Right renal cortex interstitium (tissue), 3 donors: ENCODE measurements at regions not wholly inside any gene's neighbourhood (a gene's known extent, or its start where the extent isn't known, plus 50 kb on each side); places are given as distances from the start of the nearest gene placed in this dataset.
"Not testable (repeated sequence)": the region's sequence is repeated elsewhere in the genome, so short reads cannot be mapped to it uniquely, and the experiment has no call there.

Experiments used
- DNase-seq, 3 donors: peaks; one replicate each; pipeline ENCODE4 v3.0.0-alpha.2; 2013; ENCODE audit warnings: low read depth in 3 of 3, low spot score in 2 of 3

DNA sequence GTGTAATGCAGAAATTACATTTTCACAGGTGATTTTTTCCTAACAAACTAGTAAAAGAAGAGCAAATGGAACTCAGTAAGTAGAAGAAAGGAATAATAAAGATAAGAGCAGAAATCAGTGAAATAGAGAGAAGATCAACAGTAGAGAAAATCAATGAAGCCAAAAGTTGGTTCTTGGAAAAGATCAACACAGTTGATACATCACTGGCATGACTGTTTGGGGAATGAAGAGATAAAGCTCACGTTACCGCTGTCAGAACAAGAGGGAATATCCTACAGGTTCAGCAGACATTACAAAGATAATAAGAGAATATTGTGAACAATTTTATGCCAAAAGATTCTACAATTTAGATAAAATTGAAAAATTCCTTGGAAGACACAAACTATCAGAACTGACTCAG is 146.4 kb downstream of the ACTR3B start:
- DNase-seq: no peak

DNA sequence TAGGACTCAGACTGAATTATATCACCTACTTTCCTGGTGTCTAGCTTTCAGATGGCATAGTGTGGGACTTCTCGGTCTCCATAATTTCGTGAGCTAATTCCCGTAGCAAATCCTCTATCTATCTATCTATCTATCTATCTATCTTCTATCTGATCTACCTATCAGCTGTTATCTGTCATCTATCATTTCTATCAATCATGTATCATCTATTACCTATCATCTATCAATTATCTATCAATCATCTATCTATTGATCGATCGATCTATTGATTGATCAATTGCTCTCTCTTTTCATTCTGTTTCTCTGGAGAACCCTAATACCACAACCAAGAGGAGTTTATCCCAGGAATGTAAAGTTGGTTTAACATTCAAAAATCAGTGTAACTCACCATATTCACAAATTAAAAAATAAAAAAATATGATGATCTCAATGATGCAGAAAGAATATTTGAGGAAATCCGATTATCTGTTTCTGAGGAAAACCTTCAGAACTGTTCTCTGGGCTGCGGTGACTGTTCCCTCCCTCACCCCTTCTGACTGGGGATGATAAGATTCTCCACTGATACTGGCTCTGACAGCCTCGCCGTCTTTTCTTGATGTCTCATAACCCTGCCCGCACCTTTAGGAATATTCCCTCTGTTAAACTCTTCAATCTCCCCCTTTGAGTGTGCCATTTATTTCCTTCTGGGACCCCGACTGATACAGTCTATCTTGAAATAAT is 147.7 kb downstream of the ACTR3B start:
- no peak for DNase-seq

DNA sequence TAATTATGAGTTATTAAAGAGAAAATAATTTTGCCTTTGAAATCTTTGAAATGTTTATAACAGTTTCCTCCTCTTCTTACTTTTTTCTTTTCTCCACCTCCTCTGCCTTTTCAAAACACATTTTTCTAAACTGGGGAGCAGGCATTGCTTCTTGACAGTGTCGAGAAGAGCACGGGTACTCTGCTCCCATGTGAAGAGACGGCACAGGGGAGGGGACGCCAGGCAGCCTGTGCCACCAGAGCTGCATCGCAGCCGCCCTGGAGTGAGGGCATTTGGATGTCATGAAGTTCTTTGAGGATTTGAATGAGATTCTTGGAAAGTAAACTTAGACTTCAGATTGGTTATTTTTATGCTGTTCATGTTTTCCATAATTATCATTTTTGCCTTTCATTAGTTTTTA is 149.7 kb downstream of the ACTR3B start:
- no peak for DNase-seq

DNA sequence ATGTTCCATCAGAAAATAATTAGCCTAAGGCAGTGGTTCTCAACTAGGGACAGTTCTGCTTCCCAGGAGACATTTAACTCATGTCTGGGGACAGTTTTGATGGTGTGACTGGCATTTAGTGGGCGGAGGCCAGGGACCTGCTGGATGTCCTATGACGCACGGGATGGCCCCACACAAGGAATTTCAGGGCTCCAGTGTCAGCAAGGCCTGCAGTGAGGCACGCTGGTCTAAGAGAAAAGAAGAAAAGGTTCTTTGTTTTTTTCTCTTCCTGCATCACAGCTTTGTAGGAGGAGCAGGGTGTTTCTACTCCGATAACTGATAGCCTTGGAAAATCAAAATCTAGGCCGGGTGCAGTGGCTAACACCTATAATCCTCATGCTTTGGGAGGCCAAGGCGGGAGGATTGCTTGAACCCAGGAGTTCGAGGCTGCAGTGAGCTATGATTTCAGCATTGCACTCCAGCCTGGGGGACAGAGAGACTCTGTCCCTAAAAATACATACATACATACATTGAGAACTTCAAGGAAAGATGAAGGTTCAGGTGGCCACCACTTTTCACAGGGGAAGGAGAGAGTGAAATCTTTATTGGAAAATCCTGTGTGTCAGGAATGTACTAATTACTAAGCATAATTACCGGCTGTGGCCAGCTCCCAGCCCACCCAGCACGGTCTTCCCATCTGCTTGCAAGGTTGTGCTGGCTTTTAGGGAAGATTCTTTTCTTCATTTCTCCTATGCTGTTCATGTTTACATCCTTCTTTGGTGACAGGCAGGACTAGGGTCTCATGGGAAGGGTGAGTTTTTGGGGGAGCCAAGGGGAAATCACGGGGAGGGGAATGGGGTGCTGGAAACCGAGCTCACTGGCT is 150.4 kb downstream of the ACTR3B start:
- DNase-seq: no peak

DNA sequence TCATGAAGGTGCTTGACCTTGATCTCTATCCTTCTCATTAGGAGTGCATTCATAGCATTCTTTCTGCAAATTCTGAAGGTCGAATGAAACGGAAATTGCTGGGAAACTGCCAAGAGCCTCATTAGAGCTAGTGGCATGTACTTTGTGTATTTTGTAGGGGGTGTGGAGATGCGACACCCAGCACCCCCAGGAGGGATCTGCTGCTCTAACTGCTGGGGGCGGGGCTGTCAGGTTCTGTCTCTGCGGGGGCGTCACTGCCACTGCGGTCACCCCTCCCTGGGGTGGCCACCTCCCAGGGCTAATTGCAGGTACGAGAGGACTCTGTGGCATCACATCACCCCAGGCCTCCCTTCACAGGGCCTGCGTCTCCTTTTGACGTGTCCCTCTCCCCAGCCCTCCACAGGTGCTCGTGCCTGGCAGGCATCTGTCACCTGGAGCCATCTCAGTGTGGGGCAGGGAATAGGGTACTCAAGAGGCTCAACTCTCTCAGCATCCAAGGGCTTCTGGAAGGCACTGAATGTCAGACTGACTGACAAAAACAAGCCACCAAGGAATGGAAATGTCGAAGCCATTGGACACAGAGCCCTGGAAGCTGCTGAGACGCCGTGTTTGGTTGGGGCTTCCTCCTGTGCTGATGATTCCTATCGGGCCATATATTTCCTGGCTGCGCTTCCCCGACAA is 151.1 kb downstream of the ACTR3B start:
- no peak for DNase-seq

DNA sequence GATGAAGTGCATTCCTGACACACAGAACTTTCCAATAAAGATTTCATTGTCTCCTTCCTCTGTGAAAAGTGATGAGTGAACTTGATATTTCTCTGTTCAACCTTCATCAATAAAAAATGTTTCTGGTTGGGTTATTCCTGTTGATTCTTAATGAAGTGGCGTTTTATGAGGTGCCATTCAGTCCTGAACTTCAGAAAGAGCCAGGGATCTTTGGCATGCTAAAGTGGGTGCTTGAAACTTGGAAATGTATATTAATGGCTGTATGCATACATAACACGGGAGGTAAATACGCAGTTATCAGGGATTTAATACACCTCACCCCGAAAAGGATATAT is 151.6 kb downstream of the ACTR3B start:
- no peak for DNase-seq

DNA sequence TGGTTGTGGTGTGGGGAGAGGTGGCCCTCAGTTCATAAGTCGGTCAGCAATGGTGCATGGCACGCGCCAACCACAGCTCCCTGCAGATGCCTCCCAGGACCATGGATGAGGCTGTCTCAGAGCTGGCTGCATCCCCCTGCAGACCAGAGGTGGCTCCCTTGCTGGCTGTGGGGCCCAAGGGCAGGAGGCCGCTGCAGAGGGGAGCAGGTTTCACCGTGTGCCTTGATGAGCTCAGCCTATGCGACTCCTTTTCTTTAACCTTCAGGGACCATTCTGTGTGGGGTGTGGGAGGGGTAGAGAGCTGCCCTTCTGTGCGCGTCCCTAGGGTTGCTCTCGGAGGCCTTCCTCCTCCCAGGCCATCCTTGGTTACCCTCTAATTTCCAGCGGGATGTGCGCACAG is 152.4 kb downstream of the ACTR3B start:
- DNase-seq: no peak

DNA sequence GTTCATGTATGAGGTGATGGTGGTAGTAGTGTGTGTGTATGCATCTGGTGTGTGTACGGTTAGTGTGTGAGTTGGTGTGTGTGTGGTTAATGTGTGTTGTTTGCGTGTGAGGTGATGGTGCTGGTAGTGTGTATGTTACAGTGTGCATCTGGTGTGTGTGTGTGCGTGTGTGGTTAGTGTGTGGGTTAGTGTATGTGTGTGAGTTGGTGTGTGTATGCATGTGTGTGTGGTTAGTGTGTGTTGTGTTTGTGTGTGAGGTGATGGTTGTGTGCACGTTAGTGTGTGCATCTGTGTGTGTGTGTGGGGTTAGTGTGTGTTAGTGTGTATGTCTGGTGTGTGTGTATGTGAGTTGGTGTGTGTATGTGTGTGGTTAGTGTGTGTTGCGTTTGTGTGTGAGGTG is 153.0 kb downstream of the ACTR3B start:
- DNase-seq: no peak

DNA sequence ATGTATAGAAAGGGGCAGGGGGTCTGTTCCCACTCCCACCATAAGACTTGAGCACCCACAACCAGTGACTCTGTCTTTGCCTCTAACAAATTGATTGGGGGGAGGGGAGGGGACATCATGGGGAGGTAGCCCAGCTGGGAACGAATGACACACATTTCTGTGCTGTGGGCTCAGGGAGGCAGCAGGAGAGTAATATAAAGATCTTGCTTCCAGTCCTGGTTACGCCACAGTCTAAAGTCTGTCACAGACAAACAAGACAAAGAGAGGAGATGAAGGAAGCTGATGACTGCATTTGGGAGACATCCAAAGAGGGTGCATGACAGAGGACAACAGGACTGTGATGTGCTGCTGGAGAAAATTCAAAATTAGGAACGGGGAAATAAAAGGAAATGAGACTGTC is 153.9 kb downstream of the ACTR3B start:
- DNase-seq: no peak

DNA sequence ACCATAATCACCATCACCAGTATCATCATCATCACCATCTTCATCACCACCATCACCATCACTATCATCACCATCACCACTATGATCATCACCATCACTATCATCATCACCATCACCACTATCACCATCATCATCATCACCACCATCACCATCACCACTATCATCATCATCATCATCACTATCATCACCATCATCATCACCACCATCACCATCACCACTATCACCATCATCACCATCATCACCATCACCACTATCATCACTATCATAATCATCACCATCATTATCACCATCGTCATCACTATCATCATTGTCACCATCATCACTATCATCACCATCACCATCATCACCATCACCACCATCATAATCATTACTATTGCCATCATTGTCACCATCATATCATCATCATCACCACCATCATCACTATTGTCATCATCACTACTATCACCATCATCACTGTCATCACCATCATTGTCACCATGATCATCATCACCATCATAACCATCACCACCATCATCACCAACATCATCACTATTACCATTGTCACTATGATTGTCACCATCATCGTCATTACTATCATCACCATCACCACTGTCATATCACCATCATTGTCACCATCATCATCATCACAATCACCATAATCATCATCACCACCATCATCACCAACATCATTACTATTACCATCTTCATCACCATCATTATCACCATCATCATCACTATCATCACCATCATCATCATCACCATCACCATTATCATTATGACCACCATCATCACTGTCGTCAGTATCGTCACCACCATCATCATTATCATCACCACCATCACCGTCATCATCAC is 154.7 kb downstream of the ACTR3B start:
- no peak for DNase-seq

DNA sequence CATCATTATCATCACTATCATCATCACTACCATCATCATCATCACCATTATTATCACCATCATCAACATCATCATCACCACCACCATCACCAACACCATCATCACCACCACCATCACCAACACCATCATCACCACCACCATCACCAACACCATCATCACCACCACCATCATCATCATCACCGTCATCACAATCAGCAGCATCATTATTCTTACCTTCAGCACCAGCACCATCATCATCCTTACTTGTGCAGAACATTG is 155.2 kb downstream of the ACTR3B start:
- not testable (repeated sequence) for DNase-seq

DNA sequence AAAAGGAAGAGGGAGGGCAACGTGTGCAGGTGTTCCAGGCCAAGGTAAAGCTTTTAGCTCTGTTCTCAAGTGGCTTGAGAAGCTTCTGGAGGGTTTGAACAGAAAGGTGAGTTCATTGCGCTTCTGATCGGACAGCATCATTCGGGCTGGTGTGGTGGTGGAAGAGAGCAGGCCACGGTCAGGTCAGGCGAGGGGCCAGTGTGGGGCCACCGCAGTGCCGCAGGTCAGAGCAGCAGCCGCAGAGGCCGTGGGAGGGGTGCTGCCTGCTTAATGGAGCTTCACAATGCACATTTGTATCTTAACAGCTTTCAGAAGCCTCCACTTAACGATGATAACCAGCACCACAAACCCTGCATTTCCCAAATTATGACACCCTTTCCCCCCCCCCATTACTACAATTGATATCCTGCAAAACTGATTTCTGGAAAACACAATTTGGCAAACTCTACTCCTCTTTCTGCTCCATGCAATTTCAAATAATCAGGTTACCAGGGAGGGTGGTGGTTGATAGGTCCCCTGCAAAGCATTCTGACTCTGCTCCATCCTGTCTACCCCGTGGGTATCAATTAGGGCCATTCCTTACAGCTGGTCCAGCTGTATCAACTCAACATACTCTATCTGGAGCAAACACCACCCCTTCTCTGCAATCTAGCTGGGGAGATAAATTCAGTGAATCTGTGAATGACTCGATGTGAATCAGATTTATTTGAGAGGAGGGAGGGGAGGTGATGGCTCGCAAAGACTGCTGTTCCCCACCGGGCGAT is 162.9 kb downstream of the ACTR3B start:
- no peak for DNase-seq

DNA sequence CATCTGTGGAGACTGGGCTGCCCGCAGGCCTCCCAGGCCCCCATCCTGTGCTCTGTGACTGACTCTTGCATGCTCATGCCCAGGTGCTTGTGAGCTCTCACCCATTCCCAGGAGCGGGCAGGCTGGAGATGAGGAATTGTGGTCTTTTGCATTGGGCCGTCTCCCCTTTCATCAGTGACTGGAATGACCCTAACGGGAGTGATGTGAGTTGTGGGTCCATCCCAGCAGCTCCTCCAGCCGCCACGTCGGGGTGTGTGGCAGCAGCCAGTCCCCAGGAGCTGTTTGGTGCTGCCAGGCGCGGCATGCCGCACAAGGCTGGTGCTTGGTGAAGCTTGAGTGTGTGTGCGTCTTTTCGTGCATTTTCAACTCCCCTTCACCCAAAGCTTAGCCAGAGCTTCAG is 164.2 kb downstream of the ACTR3B start:
- no peak for DNase-seq

DNA sequence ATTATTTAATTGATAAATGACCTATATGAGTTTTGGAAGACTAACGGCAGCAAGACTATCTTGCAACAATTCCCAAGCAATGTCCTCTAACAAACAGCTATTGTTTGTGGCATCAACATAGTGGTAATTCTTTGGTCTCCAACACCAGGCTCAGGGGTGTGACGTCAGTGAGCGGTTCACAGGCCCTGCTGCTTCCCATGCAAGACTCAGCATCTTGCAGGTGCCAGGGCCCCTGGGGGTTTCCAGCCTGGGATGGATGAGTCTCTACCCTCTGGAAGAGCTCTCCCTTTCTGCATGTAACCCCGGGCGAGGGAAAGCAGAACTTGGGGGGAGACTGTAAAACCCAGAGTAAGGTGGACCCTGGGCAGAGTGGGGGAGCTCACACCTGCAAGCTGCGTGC is 164.7 kb downstream of the ACTR3B start:
- no peak for DNase-seq

DNA sequence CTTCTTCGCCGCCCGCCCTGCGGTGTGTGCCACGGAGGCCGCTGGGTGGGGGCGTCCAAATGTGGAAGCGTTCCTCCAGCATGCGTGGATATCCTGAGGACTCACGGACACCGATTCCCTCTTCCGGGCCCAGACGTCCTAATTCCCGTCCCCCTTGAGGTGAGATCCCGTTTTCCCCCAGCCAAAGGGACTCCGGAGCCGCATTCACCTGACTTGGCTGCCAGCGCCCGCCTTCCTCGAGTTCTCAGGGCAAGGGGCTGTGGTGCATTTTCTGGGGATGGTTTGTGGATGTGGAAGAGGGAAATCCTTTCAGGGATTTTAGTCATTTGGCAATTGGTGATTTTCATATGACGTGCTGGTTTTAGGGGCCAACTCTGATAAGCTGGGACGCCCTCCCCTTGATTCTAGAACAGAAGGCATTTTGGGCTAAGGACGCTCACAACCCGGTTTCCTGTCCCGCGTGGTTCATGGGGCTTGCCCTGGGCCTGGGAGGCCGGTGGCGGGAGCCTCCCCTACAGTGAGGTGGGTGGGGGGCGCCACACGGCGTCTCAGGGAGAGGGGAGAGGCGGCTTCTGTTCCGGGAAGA is 165.4 kb downstream of the ACTR3B start:
- DNase-seq: no peak

DNA sequence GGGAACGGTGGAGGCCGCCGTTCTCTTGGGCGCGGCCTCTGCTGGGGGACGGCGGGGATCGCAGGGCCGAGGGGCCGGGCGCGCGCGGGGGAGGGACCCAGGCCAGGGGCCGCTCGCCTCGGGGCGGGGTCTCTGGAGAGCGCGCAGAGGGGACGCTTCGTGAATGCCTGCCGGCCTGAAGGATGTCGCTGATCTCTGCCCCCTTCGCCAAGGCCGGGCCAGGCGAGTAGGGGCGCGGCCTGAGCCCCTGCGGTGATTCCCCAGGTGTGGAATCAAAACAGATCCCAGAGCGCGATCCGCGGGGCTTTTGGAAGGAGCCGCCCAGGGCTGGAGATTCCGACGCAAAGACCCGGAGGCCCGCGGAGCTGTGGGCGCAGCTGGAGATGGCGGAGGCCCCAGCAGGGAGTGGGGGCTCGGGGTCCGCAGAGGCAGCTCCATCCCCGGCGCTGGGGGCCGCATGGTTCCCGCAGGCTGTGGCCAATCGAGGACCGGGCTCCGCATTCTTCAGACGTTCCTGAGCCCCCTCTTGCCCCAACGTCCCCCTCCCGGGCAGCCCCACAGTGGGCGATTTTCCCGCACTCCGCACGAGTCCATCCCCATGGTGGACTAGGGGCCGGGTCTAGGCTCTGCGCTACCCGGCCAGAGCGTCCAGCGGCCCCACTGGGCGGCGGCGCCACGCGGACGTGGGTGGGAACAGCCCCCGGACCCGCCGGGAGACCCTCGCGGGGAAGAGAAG is 166.0 kb downstream of the ACTR3B start:
- DNase-seq: no peak

DNA sequence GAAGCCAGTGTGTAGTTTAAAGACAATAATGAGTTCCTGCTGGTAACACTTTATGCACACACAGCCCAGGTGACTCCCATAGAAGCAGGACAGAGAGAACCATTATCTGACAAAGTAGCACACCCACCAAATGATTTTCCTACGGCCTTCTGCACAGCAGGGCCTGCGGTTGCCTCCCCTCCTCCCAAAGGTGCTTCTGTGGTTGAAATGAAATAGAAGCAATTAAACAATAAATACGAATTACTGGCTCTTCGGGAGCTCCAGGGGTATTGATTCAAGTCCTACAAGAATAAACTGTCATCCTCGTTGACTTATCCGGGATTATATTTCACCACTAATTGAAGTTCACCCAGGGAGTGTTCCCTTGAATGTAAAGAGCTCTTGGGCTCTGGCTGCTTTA is 172.1 kb downstream of the ACTR3B start:
- no peak for DNase-seq

DNA sequence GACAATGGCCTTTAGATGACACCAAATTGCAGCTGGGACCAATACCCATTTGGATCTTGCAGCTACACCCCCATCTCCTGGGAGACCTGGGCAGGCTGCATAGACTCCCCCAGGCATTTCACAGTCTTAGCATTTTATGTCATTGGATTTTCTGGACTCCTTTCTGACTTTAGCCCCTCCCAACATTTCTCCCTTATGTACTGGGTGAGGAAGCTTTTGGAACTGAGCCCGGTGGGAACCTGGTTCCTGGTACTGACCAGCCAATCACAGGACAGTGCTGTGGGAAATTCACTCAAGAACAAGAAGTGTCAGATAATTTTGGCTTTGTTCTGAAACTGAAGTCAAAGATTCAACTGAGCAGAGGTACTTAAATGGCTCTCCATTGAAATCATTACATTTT is 177.7 kb downstream of the ACTR3B start:
- DNase-seq: no peak

DNA sequence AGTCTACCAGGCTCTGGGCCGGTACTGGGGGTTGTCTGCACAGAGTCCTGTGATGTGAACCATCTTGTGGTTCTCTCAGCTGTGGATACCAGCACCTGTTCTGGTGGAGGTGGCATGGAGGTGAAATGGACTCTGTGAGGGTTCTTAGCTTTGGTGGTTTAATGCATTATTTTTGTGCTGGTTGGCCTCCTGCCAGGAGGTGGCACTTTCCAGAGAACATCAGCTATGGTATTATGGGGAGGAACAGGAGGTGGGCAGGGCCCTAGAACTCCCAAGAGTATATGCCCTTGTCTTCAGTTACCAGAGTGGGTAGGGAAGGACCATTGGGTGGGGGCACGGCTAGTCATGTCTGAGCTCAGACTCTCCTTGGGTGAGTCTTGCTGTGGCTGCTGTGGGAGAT is 187.1 kb downstream of the ACTR3B start:
- not testable (repeated sequence) for DNase-seq
